ENCODE measurements at regions not wholly inside any gene's neighbourhood (a gene's known extent, or its start where the extent isn't known, plus 50 kb on each side); places are given as distances from the start of the nearest gene placed in this dataset.

- in situ Hi-C loops (cut with MboI): no loop called here
- no peak overlapping the region for H3K27ac ChIP-seq (ENCODE audit: extremely low read depth, low read depth, low read length)
- TF ChIP-seq RAD51 (IDR thresholded peaks at IDR 0.05; ENCODE audit: borderline replicate concordance, low read depth) (no peak), NFXL1 (CRISPR knock-in tag; IDR thresholded peaks at IDR 0.05) (no peak), SRF (CRISPR knock-in tag; IDR thresholded peaks at IDR 0.05) (no peak), PTBP1 (IDR thresholded peaks at IDR 0.05; ENCODE audit: low read depth, low read length) (no peak), ZNF134 (CRISPR knock-in tag; conservative IDR thresholded peaks at IDR 0.05) (no peak), ZNF253 (CRISPR knock-in tag; conservative IDR thresholded peaks at IDR 0.05) (no peak), ZNF398 (CRISPR knock-in tag; IDR thresholded peaks at IDR 0.05) (no peak), YBX1 (IDR thresholded peaks at IDR 0.05) (no peak), MBD1 (CRISPR knock-in tag; IDR thresholded peaks at IDR 0.05) (no peak), RBFOX2 (IDR thresholded peaks at IDR 0.05; ENCODE audit: low read depth, low read length) (no peak), STAT6 (CRISPR knock-in tag; IDR thresholded peaks at IDR 0.05) (no peak), NRF1 (conservative IDR thresholded peaks at IDR 0.05 in 1 of 2, IDR thresholded peaks at IDR 0.05 in 1 of 2) (no peak), RBM14 (IDR thresholded peaks at IDR 0.05; ENCODE audit: borderline replicate concordance, insufficient read depth, low read depth, low read length) (no peak), DMBX1 (CRISPR knock-in tag; IDR thresholded peaks at IDR 0.05; ENCODE audit: borderline replicate concordance) (no peak), ZHX1 (conservative IDR thresholded peaks at IDR 0.05; ENCODE audit: low read length) (no peak)
- no peak overlapping the region for H3K4me2 ChIP-seq (ENCODE audit: insufficient read depth, low read length)
- no peaks in the 10 kb centered on the region; a peak in 2 of 5 replicates for H3K27me3 ChIP-seq (ENCODE audit: control insufficient read depth in 2 of 2, insufficient read depth in 2 of 2, low read length in 2 of 2)
- H3K4me3 ChIP-seq: no peak overlapping the region
- FAIRE-seq (no peak), DNase-seq (ENCODE audit: extremely low read depth in 1 of 4, low spot score in 3 of 4) (no peak), ATAC-seq (no peak)
- H3K36me3 ChIP-seq (ENCODE audit: control insufficient read depth, insufficient read depth, low read length): no peaks in the 10 kb centered on the region
- no peaks in the 10 kb centered on the region for H4K20me1 ChIP-seq (replicated peaks; ENCODE audit: control insufficient read depth, insufficient read depth, low read length)
- no peak overlapping the region for H3K9ac ChIP-seq (ENCODE audit: insufficient read depth in 1 of 2, low read depth in 2 of 2, low read length in 2 of 2)
- BruUV-seq (replicated peaks): no TSS peak
- H3K9me1 ChIP-seq (ENCODE audit: control insufficient read depth, insufficient read depth, low read length): no peaks in the 10 kb centered on the region
- intact Hi-C loops (cut with micrococcal nuclease): no loop called here
- no peaks in the 10 kb centered on the region for H3K4me1 ChIP-seq (replicated peaks in 1 of 2; ENCODE audit: control insufficient read depth in 2 of 2, insufficient read depth in 2 of 2, low read length in 2 of 2)
- H2AFZ ChIP-seq (ENCODE audit: low read depth, low read length): no peak overlapping the region
- POLR2A ChIA-PET: interaction anchor here (0.7 kb wide), 1 partner anchor 644 kb away, joined by 3 read pairs; no protein-coding TSS in a partner anchor
- CTCF ChIA-PET (ENCODE audit: low intra/inter-chr PET ratio): no interaction called here
- no peaks in the 10 kb centered on the region for H3K9me3 ChIP-seq (replicated peaks; ENCODE audit: control insufficient read depth, insufficient read depth, low read depth, low read length)
- H3K79me2 ChIP-seq (ENCODE audit: control insufficient read depth, insufficient read depth, low read length): no peaks in the 10 kb centered on the region
These were observed 168.5 kb upstream of the ATXN1 start for GRCh38 chr6:16929809-16930208.

Measured in K562 (cell line).